Gastroesophageal sphincter (tissue), 4 donors: ENCODE measurements at regions not wholly inside any gene's neighbourhood (a gene's known extent, or its start where the extent isn't known, plus 50 kb on each side); places are given as distances from the start of the nearest gene placed in this dataset.

Source experiments
- ATAC-seq: fragments of 150-250 bp; one replicate; pipeline ENCODE4 v1.9.1; 2016; ENCODE audit warnings: mild to moderate bottlenecking, moderate library complexity
- H3K27ac ChIP-seq, 4 donors: fragments of 200-600 bp; sonication (generic) in 3 of 4; 1 replicate in 3 of 4; 2 replicates in 1 of 4; pipeline ENCODE4 v1.5.1; 2016 to 2019
- H3K27me3 ChIP-seq: fragments of 200-600 bp; sonication (generic); one replicate; pipeline ENCODE4 v1.5.1; 2019
- H3K36me3 ChIP-seq, 2 donors: fragments of 200-600 bp; sonication (generic); one replicate each; pipeline ENCODE4 v1.5.1; 2019; ENCODE audit warnings: control low read depth in 1 of 2
- H3K4me1 ChIP-seq, 3 donors: fragments of 200-600 bp; sonication (generic); 1 replicate in 2 of 3; 2 replicates in 1 of 3; pipeline ENCODE4 v1.5.1; 2016 to 2019; ENCODE audit warnings: control low read depth in 2 of 3
- H3K4me3 ChIP-seq, 2 donors: fragments of 200-600 bp; sonication (generic); one replicate each; pipeline ENCODE4 v1.5.1; 2019; ENCODE audit warnings: mild to moderate bottlenecking in 1 of 2, moderate library complexity in 1 of 2
- H3K9me3 ChIP-seq, 3 donors: fragments of 200-600 bp; sonication (generic); one replicate each; pipeline ENCODE4 v1.5.1; 2017 to 2019; ENCODE audit warnings: control low read depth in 2 of 3
- CTCF ChIP-seq, 4 experiments: fragments of 200-600 bp in 2 of 4; fragments of 450-650 bp in 2 of 4; sonication (generic) in 1 of 4; IDR thresholded peaks; one replicate each; pipeline ENCODE4 v1.5.1; 2017 to 2019; ENCODE audit warnings: antibody characterized with exemption in 4 of 4, mild to moderate bottlenecking in 2 of 4, moderate library complexity in 2 of 4
- EP300 ChIP-seq: sonication (generic); formaldehyde crosslinking; IDR thresholded peaks from one replicate; pipeline ENCODE4 v1.6.1; 2017; ENCODE audit warnings: antibody characterized with exemption, mild to moderate bottlenecking
- POLR2A ChIP-seq, 2 donors: fragments of 450-650 bp; IDR thresholded peaks; one replicate each; pipeline ENCODE4 v1.6.1; 2017; ENCODE audit warnings: antibody characterized with exemption in 2 of 2, mild to moderate bottlenecking in 2 of 2, moderate library complexity in 1 of 2
- POLR2AphosphoS5 ChIP-seq: sonication (generic); formaldehyde crosslinking; IDR thresholded peaks from one replicate; pipeline ENCODE4 v1.6.1; 2017; ENCODE audit warnings: antibody characterized with exemption
- WGBS, 2 donors: methylation state at CpG; one replicate each; pipeline ENCODE4 v1.1.5; 2018; ENCODE audit warnings: low coverage in 1 of 2; 5-methylcytosine and 5-hydroxymethylcytosine counted together

GRCh38 chr11:103703954-103704353, 332.5 kb upstream of the DDI1 start:
- TF ChIP-seq POLR2A (IDR thresholded peaks at IDR 0.05) (no peak), CTCF (IDR thresholded peaks at IDR 0.05) (no peak), POLR2AphosphoS5 (no peak), EP300 (no peak)
- H3K27ac ChIP-seq: no peak overlapping the region
- ATAC-seq: no peak
- no peak overlapping the region for H3K4me3 ChIP-seq
- H3K9me3 ChIP-seq: no peaks in the 10 kb centered on the region
- no peaks in the 10 kb centered on the region for H3K36me3 ChIP-seq
- H3K27me3 ChIP-seq: no peaks in the 10 kb centered on the region
- WGBS, 2 donors: 81 to 89% methylated on average over 3 to 6 of the region's 6 CpGs
- peaks cover 5 to 16% (median 6%) of the 10 kb centered on the region in 3 donors for H3K4me1 ChIP-seq

GRCh38 chr11:103705642-103706041, 330.8 kb upstream of the DDI1 start:
- no peak for ATAC-seq
- Histone ChIP-seq H3K4me3 (no peak overlapping the region), H3K9me3 (no peaks in the 10 kb centered on the region), H3K4me1 (peaks cover 4 to 9% (median 5%) of the 10 kb centered on the region in 3 donors), H3K27me3 (no peaks in the 10 kb centered on the region), H3K36me3 (no peaks in the 10 kb centered on the region), H3K27ac (no peak overlapping the region)
- 80 to 100% methylated on average over 2 of the region's 2 CpGs for WGBS, 2 donors
- TF ChIP-seq CTCF (IDR thresholded peaks at IDR 0.05) (no peak), EP300 (no peak), POLR2A (IDR thresholded peaks at IDR 0.05) (no peak), POLR2AphosphoS5 (no peak)

- 30 to 33% methylated on average over 2 of the region's 2 CpGs for WGBS, 2 donors
These were observed 327.1 kb upstream of the DDI1 start for GRCh38 chr11:103709371-103709770.

GRCh38 chr11:103714246-103714645, 322.2 kb upstream of the DDI1 start:
- no peaks in the 10 kb centered on the region for H3K27me3 ChIP-seq
- H3K36me3 ChIP-seq: no peaks in the 10 kb centered on the region
- H3K4me1 ChIP-seq: no peaks in the 10 kb centered on the region
- H3K27ac ChIP-seq: no peak overlapping the region
- H3K9me3 ChIP-seq: no peaks in the 10 kb centered on the region
- TF ChIP-seq CTCF (IDR thresholded peaks at IDR 0.05): no peak
- no peak overlapping the region for H3K4me3 ChIP-seq
- ATAC-seq: no peak

More at GRCh38 chr11:103709371-103709770, 327.1 kb upstream of the DDI1 start:
- H3K36me3 ChIP-seq: no peaks in the 10 kb centered on the region
- TF ChIP-seq CTCF (IDR thresholded peaks at IDR 0.05) (no peak), POLR2A (IDR thresholded peaks at IDR 0.05) (no peak), POLR2AphosphoS5 (no peak), EP300 (no peak)
- H3K9me3 ChIP-seq: no peaks in the 10 kb centered on the region
- no peaks in the 10 kb centered on the region for H3K27me3 ChIP-seq
- no peaks in the 10 kb centered on the region for H3K4me1 ChIP-seq
- H3K4me3 ChIP-seq: no peak overlapping the region
- H3K27ac ChIP-seq: no peak overlapping the region
- no peak for ATAC-seq

GRCh38 chr11:103716363-103716762, 320.1 kb upstream of the DDI1 start:
- Histone ChIP-seq H3K4me3 (no peak overlapping the region), H3K27me3 (no peaks in the 10 kb centered on the region), H3K4me1 (no peaks in the 10 kb centered on the region), H3K9me3 (no peaks in the 10 kb centered on the region), H3K36me3 (no peaks in the 10 kb centered on the region), H3K27ac (no peak overlapping the region)
- no peak for TF ChIP-seq EP300
- no peak for TF ChIP-seq POLR2AphosphoS5
- no peak for TF ChIP-seq POLR2A (IDR thresholded peaks at IDR 0.05)
- no peak for TF ChIP-seq CTCF (IDR thresholded peaks at IDR 0.05)
- WGBS, 2 donors: 100% methylated on average over 1 of the region's 3 CpGs; no CpG with 5 or more reads in 1 of the 2 donors
- ATAC-seq: no peak
